K562 (cell line): ENCODE measurements at regions not wholly inside any gene's neighbourhood (a gene's known extent, or its start where the extent isn't known, plus 50 kb on each side); places are given as distances from the start of the nearest gene placed in this dataset.

Experiments
- LARP7 ChIP-seq: fragments of 450-650 bp; IDR thresholded peaks from 2 replicates; pipeline ENCODE4 v1.6.1; 2016
- ZZZ3 ChIP-seq: fragments of 450-650 bp; IDR thresholded peaks from 2 replicates; pipeline ENCODE4 v1.6.1; 2016; ENCODE audit warnings: antibody characterized with exemption, mild to moderate bottlenecking, moderate library complexity

GRCh38 chr6:168983925-168984324 lies 269.7 kb downstream of the THBS2 start:
- TF ChIP-seq LARP7 (no peak), ZZZ3 (no peak)
